ENCODE measurements at regions not wholly inside any gene's neighbourhood (a gene's known extent, or its start where the extent isn't known, plus 50 kb on each side); places are given as distances from the start of the nearest gene placed in this dataset.

DNA sequence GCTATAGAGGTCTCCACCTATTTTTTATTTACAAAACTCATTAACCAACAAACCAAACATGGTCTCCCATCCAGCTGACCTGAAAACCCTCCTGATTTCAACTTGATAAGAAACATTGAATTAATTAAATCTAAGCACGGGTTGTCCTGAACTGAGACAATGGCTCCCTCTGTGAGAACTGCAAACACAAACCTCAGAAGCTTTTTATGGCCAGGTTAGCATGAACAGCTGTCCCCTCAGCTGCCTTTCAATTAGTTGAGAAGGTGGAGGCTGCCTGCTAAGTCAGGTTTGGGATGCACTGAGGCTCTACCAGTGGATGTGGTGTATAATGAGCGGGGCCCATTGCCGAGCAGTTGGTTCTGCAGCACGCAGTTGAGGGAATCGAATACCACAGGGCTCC lies 258.5 kb upstream of the DDX18 start:
- ChIA-PET POLR2A (no interaction called here), CTCF (no interaction called here)
- TF ChIP-seq FOXK2 (IDR thresholded peaks at IDR 0.05) (no peak), ELF4 (IDR thresholded peaks at IDR 0.05) (no peak), HDGF (IDR thresholded peaks at IDR 0.05; ENCODE audit: borderline replicate concordance) (no peak), L3MBTL2 (conservative IDR thresholded peaks at IDR 0.05) (no peak), SUZ12 (IDR thresholded peaks at IDR 0.05) (no peak), SP1 (IDR thresholded peaks at IDR 0.05) (no peak), ZNF384 (IDR thresholded peaks at IDR 0.05) (no peak), CTBP1 (IDR thresholded peaks at IDR 0.05; ENCODE audit: borderline replicate concordance) (no peak), FOXM1 (IDR thresholded peaks at IDR 0.05; ENCODE audit: borderline replicate concordance) (no peak), LEF1 (IDR thresholded peaks at IDR 0.05; ENCODE audit: borderline replicate concordance) (no peak), TARDBP (IDR thresholded peaks at IDR 0.05) (no peak)
- TF ChIP-seq, protein P1, sequence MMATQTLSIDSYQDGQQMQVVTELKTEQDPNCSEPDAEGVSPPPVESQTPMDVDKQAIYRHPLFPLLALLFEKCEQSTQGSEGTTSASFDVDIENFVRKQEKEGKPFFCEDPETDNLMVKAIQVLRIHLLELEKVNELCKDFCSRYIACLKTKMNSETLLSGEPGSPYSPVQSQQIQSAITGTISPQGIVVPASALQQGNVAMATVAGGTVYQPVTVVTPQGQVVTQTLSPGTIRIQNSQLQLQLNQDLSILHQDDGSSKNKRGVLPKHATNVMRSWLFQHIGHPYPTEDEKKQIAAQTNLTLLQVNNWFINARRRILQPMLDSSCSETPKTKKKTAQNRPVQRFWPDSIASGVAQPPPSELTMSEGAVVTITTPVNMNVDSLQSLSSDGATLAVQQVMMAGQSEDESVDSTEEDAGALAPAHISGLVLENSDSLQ (IDR thresholded peaks at IDR 0.05): no peak
- no peak for DNase-seq (ENCODE audit: extremely low spot score)

DNA sequence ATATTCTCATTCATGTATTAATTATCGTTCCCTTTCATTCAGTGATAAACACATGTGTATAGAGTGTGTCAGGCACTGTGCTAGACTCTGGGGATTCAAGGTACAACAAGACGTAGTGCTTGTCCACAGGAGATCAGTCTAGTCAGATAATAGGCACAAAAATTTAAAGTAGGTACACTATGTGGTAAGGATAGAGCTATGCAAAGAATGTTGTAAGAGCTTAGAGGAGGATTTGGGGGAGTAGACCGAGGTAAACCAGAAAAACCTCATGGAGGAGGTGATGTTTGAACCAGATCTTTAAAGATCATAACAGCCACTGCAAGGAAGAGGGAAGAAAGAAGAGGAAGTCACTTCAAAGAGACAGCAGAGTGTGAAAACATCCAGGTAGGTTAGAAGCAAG lies 256.9 kb upstream of the DDX18 start:
- DNase-seq (ENCODE audit: extremely low spot score): no peak
- ChIA-PET POLR2A (no interaction called here), CTCF (no interaction called here)
- TF ChIP-seq, protein P1 (IDR thresholded peaks at IDR 0.05): no peak
- no peak for TF ChIP-seq TARDBP (IDR thresholded peaks at IDR 0.05)
- no peak for TF ChIP-seq SP1 (IDR thresholded peaks at IDR 0.05)
- TF ChIP-seq L3MBTL2 (conservative IDR thresholded peaks at IDR 0.05): no peak
- no peak for TF ChIP-seq NFRKB (IDR thresholded peaks at IDR 0.05)
- TF ChIP-seq FOXK2 (IDR thresholded peaks at IDR 0.05): no peak
- TF ChIP-seq ZNF384 (IDR thresholded peaks at IDR 0.05): no peak
- no peak for TF ChIP-seq BHLHE40 (IDR thresholded peaks at IDR 0.05; ENCODE audit: borderline replicate concordance)
- TF ChIP-seq HDGF (IDR thresholded peaks at IDR 0.05; ENCODE audit: borderline replicate concordance): no peak
- no peak for TF ChIP-seq FOXA1 (IDR thresholded peaks at IDR 0.05)
- TF ChIP-seq SUZ12 (IDR thresholded peaks at IDR 0.05): no peak
- TF ChIP-seq CTBP1 (IDR thresholded peaks at IDR 0.05; ENCODE audit: borderline replicate concordance): no peak
- no peak for TF ChIP-seq ELF4 (IDR thresholded peaks at IDR 0.05)

DNA sequence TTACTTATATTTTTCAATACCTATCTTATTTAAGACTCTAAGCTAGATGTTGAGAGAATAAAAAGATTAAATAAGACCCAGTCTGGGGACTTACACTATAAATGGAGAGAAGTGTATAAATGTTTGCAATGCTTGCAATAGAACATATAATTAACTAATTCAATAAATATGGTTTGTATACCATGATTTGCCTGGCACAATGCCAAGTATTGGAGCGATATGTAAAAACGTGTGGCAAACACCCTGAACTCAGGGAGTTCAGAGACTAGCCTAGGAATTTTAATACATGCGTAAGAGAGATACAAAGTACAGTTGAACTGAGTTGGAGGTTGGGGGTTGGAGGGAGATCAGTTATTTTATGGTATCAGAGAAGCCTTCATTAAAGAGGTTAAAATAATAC lies 251.8 kb upstream of the DDX18 start:
- TF ChIP-seq FOXA1 (IDR thresholded peaks at IDR 0.05) (no peak), L3MBTL2 (conservative IDR thresholded peaks at IDR 0.05) (no peak), ELF4 (IDR thresholded peaks at IDR 0.05) (no peak), FOXM1 (IDR thresholded peaks at IDR 0.05; ENCODE audit: borderline replicate concordance) (no peak), SP1 (IDR thresholded peaks at IDR 0.05) (no peak), BHLHE40 (IDR thresholded peaks at IDR 0.05; ENCODE audit: borderline replicate concordance) (no peak), FOXK2 (IDR thresholded peaks at IDR 0.05) (no peak), LEF1 (IDR thresholded peaks at IDR 0.05; ENCODE audit: borderline replicate concordance) (no peak), NFRKB (IDR thresholded peaks at IDR 0.05) (no peak), ARNT (IDR thresholded peaks at IDR 0.05) (no peak), TARDBP (IDR thresholded peaks at IDR 0.05) (no peak), ZNF384 (IDR thresholded peaks at IDR 0.05) (no peak), SUZ12 (IDR thresholded peaks at IDR 0.05) (no peak), CTBP1 (IDR thresholded peaks at IDR 0.05; ENCODE audit: borderline replicate concordance) (no peak)

GRCh38 chr2:117571590-117572349 lies 242.7 kb upstream of the DDX18 start:
- POLR2A ChIA-PET: no interaction called here
- TF ChIP-seq TARDBP (IDR thresholded peaks at IDR 0.05) (no peak), NFRKB (IDR thresholded peaks at IDR 0.05) (no peak), SUZ12 (IDR thresholded peaks at IDR 0.05) (no peak), FOXM1 (IDR thresholded peaks at IDR 0.05; ENCODE audit: borderline replicate concordance) (no peak), ZNF384 (IDR thresholded peaks at IDR 0.05) (no peak), BHLHE40 (IDR thresholded peaks at IDR 0.05; ENCODE audit: borderline replicate concordance) (no peak), CTBP1 (IDR thresholded peaks at IDR 0.05; ENCODE audit: borderline replicate concordance) (no peak), SP1 (IDR thresholded peaks at IDR 0.05) (no peak), L3MBTL2 (conservative IDR thresholded peaks at IDR 0.05) (no peak), ARNT (IDR thresholded peaks at IDR 0.05) (no peak), ELF4 (IDR thresholded peaks at IDR 0.05) (no peak), LEF1 (IDR thresholded peaks at IDR 0.05; ENCODE audit: borderline replicate concordance) (no peak), FOXA1 (IDR thresholded peaks at IDR 0.05) (no peak), FOXK2 (IDR thresholded peaks at IDR 0.05) (no peak), HDGF (IDR thresholded peaks at IDR 0.05; ENCODE audit: borderline replicate concordance) (no peak)
- TF ChIP-seq, protein P1 (IDR thresholded peaks at IDR 0.05): no peak
- no peak for DNase-seq (ENCODE audit: extremely low spot score)
- CTCF ChIA-PET: no interaction called here

More for the DNA sequence above, 251.8 kb upstream of the DDX18 start:
- no peak for DNase-seq (ENCODE audit: extremely low spot score)
- POLR2A ChIA-PET: no interaction called here
- CTCF ChIA-PET: no interaction called here

GRCh38 chr2:117587310-117587709 lies 227.2 kb upstream of the DDX18 start:
- CTCF ChIA-PET: no interaction called here
- POLR2A ChIA-PET: no interaction called here
- no peak for DNase-seq (ENCODE audit: extremely low spot score)
- TF ChIP-seq CTBP1 (IDR thresholded peaks at IDR 0.05; ENCODE audit: borderline replicate concordance): no peak
- TF ChIP-seq ARNT (IDR thresholded peaks at IDR 0.05): no peak
- TF ChIP-seq ELF4 (IDR thresholded peaks at IDR 0.05): no peak
- TF ChIP-seq ZNF384 (IDR thresholded peaks at IDR 0.05): no peak

GRCh38 chr2:117603060-117603459 lies 211.4 kb upstream of the DDX18 start:
- POLR2A ChIA-PET: no interaction called here
- TF ChIP-seq FOXM1 (IDR thresholded peaks at IDR 0.05; ENCODE audit: borderline replicate concordance) (no peak), FOXA1 (IDR thresholded peaks at IDR 0.05) (no peak), FOXK2 (IDR thresholded peaks at IDR 0.05) (no peak), LEF1 (IDR thresholded peaks at IDR 0.05; ENCODE audit: borderline replicate concordance) (no peak), L3MBTL2 (conservative IDR thresholded peaks at IDR 0.05) (no peak), ZNF384 (IDR thresholded peaks at IDR 0.05) (no peak), NFRKB (IDR thresholded peaks at IDR 0.05) (no peak), TARDBP (IDR thresholded peaks at IDR 0.05) (no peak), BHLHE40 (IDR thresholded peaks at IDR 0.05; ENCODE audit: borderline replicate concordance) (no peak), SUZ12 (IDR thresholded peaks at IDR 0.05) (no peak), ELF4 (IDR thresholded peaks at IDR 0.05) (no peak), ARNT (IDR thresholded peaks at IDR 0.05) (no peak), CTBP1 (IDR thresholded peaks at IDR 0.05; ENCODE audit: borderline replicate concordance) (no peak), SP1 (IDR thresholded peaks at IDR 0.05) (no peak), HDGF (IDR thresholded peaks at IDR 0.05; ENCODE audit: borderline replicate concordance) (no peak)
- TF ChIP-seq, protein P1 (IDR thresholded peaks at IDR 0.05): no peak
- CTCF ChIA-PET: no interaction called here
- no peak for DNase-seq (ENCODE audit: extremely low spot score)

Data from HEK293T (cell line).